Activated CD8-positive, alpha-beta memory T cell treated with anti-CD3 and anti-CD28 coated beads, Interleukin-2, amount 50 U/mL, for 1 hour (primary cell): ENCODE measurements at regions not wholly inside any gene's neighbourhood (a gene's known extent, or its start where the extent isn't known, plus 50 kb on each side); places are given as distances from the start of the nearest gene placed in this dataset.

ENCODE experiments used
- DNase-seq: peaks from one replicate; pipeline ENCODE4 v3.0.0-alpha.2; 2020; ENCODE audit errors: extremely low read depth

GRCh38 chr11:134763030-134763388 is 351.0 kb upstream of the B3GAT1 start:
- DNase-seq: no peak

- no peak for DNase-seq
These were observed 350.4 kb upstream of the B3GAT1 start for GRCh38 chr11:134762248-134763029.

GRCh38 chr11:134761926-134762247 is 349.8 kb upstream of the B3GAT1 start:
- DNase-seq: no peak

- no peak for DNase-seq
These were observed 349.3 kb upstream of the B3GAT1 start for GRCh38 chr11:134761386-134761785.

DNA sequence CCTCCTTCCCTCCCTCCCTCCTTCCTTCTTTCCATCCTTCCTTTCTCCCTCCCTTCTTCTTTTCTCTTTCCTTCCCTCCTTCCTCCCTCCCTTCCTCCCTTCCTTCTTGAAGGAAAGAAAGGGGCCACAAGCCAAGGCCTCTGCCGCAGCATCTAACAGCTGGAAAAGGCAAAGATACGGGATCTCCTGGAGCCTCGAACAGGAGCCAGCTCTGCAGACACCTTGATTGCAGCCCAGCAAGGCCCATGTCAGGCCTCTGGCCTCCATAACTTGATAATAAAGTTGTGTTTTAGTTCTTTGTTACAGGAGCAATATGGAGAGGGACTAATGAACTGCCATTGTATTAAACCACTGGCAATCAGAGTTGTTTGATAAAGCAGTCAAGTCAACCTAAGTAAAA is 348.9 kb upstream of the B3GAT1 start:
- DNase-seq: no peak

- no peak for DNase-seq
These were observed 348.3 kb upstream of the B3GAT1 start for GRCh38 chr11:134760299-134760698.

GRCh38 chr11:134759855-134760254 is 347.8 kb upstream of the B3GAT1 start:
- no peak for DNase-seq

GRCh38 chr11:134759274-134759673 is 347.2 kb upstream of the B3GAT1 start:
- DNase-seq: no peak

- DNase-seq: no peak
These were observed 346.4 kb upstream of the B3GAT1 start for GRCh38 chr11:134758342-134758931.

- no peak for DNase-seq
These were observed 345.6 kb upstream of the B3GAT1 start for GRCh38 chr11:134757633-134758032.

- no peak for DNase-seq
These were observed 344.9 kb upstream of the B3GAT1 start for GRCh38 chr11:134756811-134757540.

DNA sequence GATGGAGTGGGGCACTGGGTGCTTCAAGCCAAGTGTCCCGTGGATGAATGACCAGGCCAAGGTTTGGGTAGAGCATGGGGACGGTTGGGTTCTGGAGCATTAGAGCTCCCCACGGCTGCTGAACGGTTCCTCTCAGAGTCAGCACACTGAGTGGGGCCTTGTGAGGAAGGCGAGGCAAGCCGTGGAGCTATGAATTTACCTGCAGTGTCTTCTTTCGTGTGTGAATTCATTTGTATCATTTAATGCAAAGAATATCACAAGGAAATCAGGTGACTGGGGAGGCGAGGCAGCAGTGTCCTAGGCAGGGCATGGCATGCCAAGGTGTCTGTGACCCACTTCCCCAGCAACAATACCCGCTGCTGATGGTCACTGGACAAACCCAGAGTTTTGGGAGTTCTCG is 343.5 kb upstream of the B3GAT1 start:
- no peak for DNase-seq

DNA sequence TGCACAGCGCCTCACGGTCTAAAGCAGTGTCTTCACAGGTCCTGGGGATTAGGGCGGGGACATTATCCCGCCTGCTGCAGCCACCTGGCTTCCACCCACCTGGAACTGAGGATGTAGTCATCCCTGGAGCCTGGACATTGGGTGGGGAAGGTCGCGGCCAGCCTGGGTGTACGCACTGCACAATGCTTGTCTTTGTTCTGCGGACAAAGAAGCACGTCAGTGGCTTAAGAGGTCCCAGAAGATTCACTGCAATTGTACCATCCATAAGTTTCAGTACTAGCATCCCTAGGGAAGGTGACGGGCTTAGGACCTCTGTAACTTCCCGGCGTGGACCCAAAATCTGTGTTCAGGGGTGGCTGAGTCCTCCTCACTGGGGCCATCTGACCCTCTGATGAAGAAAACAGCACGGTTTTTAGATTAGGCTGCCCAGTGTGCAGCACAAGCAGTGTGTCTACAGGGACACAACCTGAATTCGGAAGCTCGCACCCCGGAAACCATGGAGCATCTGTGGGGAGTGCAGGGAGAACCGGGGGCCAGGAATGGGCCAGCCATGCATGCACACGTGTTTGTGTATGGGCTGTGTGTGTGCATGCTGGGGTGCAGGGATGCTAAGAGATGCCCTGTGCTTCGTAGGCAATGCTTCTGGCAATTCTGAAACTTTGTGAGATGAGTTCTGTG is 342.6 kb upstream of the B3GAT1 start:
- no peak for DNase-seq

DNA sequence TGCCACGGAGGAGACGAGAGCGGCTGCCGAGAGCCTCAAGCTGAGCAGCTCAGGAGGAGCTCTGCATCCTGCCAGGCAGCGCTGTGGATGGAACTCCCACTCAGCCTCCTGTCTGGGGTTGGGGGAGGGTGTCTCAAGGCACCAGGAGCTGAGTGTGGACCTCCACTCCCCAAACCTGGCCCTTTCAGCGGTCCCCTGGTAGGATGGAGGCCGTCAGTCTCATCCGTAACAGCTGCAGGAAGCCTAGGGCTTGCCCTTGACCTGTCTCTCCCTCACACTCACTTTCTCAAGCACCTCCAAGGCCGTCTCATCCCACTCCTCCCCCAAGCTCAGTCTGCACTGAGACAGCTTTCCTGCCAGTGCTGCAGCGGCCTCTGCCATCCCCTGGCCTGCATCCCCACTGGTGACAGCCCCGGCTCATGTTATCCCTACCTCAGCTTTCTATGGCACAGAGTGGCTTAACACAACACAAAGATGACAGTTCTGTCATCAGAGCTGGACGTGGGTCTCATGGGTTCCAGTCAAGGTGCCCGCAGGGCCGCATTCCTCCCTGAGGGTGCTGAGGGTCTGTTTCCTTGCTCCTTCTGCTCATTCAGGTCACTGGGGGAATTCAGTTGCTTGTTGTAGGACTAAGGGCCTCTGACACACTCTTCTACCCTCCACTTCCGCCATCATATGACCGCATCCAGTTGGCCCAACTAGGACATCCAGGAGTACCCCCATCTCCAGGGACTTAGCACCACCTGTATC is 341.9 kb upstream of the B3GAT1 start:
- DNase-seq: no peak

DNA sequence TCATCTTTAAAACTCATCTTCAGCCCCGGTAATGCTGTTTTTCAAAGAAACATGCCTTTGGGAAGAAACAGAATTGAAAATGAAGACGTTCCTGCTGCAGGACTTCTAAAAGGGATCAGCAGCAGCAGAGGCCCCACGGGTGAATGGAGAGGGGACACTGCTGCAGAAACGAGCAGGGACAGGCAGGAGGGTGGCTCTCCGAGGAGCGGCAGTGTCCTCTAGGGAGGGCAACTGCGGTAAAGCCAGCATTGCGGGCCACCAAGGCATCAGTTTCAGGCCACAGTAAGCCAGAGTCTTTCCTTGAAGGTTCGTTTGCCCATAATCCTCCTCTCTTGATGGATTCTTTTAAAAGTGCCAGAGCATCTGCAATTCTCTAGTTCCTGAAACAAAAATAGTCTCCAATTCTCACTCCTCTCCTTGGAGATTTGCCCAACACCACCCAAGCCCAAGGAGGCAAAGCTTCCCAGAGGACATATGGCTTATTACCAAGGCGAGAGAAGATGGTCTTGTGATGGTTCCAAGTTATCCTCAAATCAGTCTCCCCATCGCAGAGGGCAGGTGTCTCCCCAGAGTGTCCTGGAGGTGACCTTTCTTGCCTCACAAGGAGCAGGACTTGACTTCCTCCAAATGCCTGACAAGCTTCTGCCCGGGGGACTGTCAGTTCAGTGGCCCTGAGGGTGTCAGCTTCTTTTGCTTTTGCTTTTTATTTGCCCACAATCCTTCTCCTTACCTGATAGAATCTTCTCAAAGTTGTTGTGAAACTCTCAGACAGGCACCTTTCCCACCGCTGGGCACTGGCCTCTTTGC is 341.1 kb upstream of the B3GAT1 start:
- no peak for DNase-seq

- no peak for DNase-seq
These were observed 340.5 kb upstream of the B3GAT1 start for GRCh38 chr11:134752526-134752925.

GRCh38 chr11:134751766-134752165 is 339.7 kb upstream of the B3GAT1 start:
- no peak for DNase-seq

DNA sequence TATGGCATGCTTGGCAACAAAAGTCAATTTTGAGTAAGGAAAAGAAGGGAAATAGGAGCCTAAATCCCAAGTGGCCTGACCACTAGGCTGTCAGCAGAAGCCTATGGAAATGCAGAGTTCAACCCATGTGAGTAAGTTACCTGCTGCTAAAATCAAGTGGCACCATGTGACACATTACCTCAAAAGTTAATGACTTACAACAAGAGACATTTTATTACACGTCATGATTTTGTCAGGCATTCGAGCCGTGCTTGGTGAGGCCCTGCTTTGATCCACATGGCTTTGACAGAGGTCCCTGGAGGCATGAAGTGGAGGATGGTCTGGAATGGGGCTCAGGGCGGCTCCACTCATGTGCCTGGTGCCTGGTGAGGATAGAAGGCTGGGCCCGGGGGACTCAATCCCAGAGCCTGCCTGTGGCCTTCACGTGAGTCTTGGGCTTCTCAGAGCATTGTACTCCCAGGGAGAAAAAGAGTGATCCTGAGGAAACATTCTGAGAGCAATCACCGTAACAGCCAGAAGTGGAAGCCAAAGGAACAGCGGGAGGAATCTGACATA is 339.1 kb upstream of the B3GAT1 start:
- no peak for DNase-seq

DNA sequence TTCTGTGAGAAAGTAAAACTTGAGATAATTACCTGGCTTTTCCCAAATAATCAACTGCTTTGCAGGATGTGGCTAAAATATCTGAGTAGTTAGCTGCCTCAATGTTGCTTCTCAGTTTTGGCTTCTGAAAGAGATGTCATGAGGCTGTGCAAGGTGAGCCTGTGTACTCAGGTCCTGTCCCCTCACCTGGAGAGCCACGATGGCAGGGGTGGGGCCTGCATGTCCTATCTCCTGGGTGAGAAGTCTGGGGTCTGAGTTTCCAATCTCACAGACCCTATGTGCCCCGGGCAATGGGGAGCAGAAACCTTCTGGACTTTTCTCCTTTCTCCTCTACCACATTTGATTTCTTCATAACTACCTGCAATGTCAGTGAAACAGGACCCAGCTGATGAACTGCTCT is 338.6 kb upstream of the B3GAT1 start:
- DNase-seq: no peak

DNA sequence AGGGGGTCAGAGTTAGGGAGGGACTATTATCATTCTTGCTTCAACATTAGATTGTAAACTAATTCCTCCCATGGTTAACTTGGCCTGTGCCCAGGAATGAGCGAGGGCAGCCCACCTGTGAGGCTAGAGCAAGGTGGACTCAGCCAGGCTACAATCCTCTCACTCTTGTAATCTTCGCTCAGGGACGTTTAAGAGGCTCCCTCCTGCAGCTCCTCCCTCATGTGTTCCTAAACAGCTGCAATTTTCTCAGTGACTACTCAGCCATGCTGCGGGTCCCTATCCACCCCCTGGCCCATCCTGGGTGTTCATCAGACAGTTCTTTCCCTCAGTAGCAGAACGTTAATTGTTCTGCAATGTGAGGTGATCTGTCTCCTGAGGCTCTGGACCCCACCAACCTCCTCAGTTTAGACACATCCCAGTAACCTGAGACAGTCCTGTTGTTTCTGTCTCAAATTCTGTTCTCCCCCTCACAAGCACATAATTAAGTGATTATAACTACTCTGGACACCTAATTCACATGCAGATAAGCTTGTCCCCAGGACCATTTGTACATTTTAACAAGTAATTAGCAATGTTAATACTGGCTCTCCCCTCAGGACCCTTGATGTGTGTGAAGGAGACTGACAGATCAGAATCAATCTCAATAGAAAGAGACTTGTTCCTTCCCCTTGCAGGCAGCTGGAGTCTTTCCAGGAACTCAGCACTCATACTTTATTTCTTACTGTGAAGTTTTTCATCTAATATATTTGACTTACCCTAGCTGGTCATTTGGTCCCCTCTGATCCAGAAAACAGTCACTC is 337.2 kb upstream of the B3GAT1 start:
- DNase-seq: no peak
